SJSA1 (cell line): ENCODE measurements at regions not wholly inside any gene's neighbourhood (a gene's known extent, or its start where the extent isn't known, plus 50 kb on each side); places are given as distances from the start of the nearest gene placed in this dataset.

Experiments
- DNase-seq, 2 experiments: peaks; one replicate each; pipeline ENCODE4 v3.0.0-alpha.2; 2015 to 2020; ENCODE audit warnings: low spot score in 2 of 2, low read depth in 1 of 2
- H3K27ac ChIP-seq: fragments of 250-450 bp; sonication (Bioruptor Pico); 2 replicates; pipeline ENCODE4 v1.5.1; 2020; ENCODE audit warnings: mild to moderate bottlenecking, moderate library complexity
- H3K27me3 ChIP-seq: fragments of 250-450 bp; sonication (Bioruptor Pico); replicated peaks from 2 replicates; pipeline ENCODE4 v1.5.1; 2020; ENCODE audit warnings: mild to moderate bottlenecking, moderate library complexity
- H3K36me3 ChIP-seq: fragments of 250-450 bp; sonication (Bioruptor Pico); 2 replicates; pipeline ENCODE4 v1.5.1; 2020; ENCODE audit warnings: mild to moderate bottlenecking
- H3K4me1 ChIP-seq: fragments of 250-450 bp; sonication (Bioruptor Pico); replicated peaks from 2 replicates; pipeline ENCODE4 v1.6.1; 2021; ENCODE audit warnings: mild to moderate bottlenecking
- H3K4me3 ChIP-seq: fragments of 250-450 bp; sonication (Bioruptor Pico); 2 replicates; pipeline ENCODE4 v1.5.1; 2020; ENCODE audit warnings: mild to moderate bottlenecking
- H3K9me3 ChIP-seq: fragments of 250-450 bp; sonication (Bioruptor Pico); replicated peaks from 2 replicates; pipeline ENCODE4 v1.5.1; 2020; ENCODE audit warnings: mild to moderate bottlenecking

GRCh38 chr14:43938588-43939281 is 568.3 kb downstream of the FSCB start:
- no peaks in the 10 kb centered on the region for H3K9me3 ChIP-seq
- no peaks in the 10 kb centered on the region for H3K36me3 ChIP-seq
- no peak overlapping the region for H3K27ac ChIP-seq
- H3K27me3 ChIP-seq, result no peaks in the 10 kb centered on the region
- no peaks in the 10 kb centered on the region for H3K4me1 ChIP-seq
- H3K4me3 ChIP-seq, result no peak overlapping the region
- DNase-seq, result no peak

- H3K9me3 ChIP-seq, result no peaks in the 10 kb centered on the region
- H3K27me3 ChIP-seq, result no peaks in the 10 kb centered on the region
Measured at GRCh38 chr14:43937001-43937400, 570.1 kb downstream of the FSCB start.

GRCh38 chr14:43934102-43934501 is 573.0 kb downstream of the FSCB start:
- Histone ChIP-seq H3K4me1 (no peaks in the 10 kb centered on the region), H3K4me3 (no peak overlapping the region)

More at GRCh38 chr14:43937001-43937400, 570.1 kb downstream of the FSCB start:
- no peak overlapping the region for H3K27ac ChIP-seq
- no peaks in the 10 kb centered on the region for H3K36me3 ChIP-seq
- H3K4me1 ChIP-seq, result no peaks in the 10 kb centered on the region
- DNase-seq, result no peak
- H3K4me3 ChIP-seq, result no peak overlapping the region

DNA sequence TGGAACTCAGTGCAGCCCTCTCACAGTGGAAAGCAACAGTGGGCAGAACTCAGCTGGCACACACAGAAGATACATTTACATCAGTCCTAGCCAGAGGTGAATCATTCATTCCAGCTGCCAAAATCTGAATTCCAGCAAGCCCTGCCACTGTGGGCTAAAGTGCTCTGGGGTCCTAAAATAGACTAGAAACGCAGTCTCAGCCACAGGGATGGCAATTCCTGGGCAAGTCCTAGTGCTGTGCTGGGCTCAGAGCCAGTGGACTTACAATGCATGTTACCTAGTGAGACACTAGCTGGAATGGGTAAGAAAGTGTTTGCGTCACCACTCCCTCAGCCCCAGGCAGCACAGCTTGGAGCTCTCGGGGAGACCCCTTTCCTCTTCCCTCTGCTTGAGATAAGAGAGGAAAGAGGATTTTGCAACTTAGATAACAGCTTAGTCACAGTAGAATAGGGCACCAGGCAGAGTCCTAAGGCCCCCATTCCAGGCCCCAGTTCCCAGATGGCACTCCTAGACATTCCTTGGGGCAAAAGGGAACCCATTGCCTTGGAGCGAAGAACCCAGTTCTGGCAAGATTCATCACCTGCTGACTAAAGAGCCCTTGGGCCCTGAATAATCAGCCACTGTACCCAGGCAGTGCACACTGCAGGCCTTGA is 592.9 kb downstream of the FSCB start:
- Histone ChIP-seq H3K27ac (no peak overlapping the region), H3K27me3 (no peaks in the 10 kb centered on the region), H3K36me3 (no peaks in the 10 kb centered on the region), H3K4me1 (no peaks in the 10 kb centered on the region), H3K9me3 (no peaks in the 10 kb centered on the region; the same call in 1 of the 2 replicates), H3K4me3 (no peak overlapping the region)
- no peak for DNase-seq

More at GRCh38 chr14:43934102-43934501, 573.0 kb downstream of the FSCB start:
- Histone ChIP-seq H3K27ac (no peak overlapping the region), H3K36me3 (no peaks in the 10 kb centered on the region), H3K9me3 (no peaks in the 10 kb centered on the region), H3K27me3 (no peaks in the 10 kb centered on the region)
- DNase-seq, result no peak

DNA sequence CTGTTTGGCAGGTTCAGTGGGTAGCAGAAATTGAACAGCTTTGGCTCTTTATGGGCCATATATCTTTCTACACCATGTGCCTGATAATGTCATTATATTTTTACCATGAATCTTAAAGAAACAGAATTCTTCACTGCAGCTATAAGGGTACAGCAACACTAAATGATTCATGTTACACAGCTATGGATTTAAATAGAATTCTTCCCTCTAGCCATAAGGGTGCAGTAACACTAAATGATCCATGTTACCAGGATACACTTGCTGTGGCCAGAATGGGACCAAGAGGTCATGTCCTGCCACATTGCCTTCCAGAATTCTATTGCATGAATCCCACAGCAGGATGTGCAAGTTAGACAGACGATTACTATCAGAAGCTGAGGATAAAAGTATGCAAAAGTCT is 603.9 kb downstream of the FSCB start:
- Histone ChIP-seq H3K9me3 (no peaks in the 10 kb centered on the region), H3K4me1 (no peaks in the 10 kb centered on the region), H3K36me3 (no peaks in the 10 kb centered on the region), H3K27ac (no peak overlapping the region), H3K27me3 (no peaks in the 10 kb centered on the region), H3K4me3 (no peak overlapping the region)
- no peak for DNase-seq

DNA sequence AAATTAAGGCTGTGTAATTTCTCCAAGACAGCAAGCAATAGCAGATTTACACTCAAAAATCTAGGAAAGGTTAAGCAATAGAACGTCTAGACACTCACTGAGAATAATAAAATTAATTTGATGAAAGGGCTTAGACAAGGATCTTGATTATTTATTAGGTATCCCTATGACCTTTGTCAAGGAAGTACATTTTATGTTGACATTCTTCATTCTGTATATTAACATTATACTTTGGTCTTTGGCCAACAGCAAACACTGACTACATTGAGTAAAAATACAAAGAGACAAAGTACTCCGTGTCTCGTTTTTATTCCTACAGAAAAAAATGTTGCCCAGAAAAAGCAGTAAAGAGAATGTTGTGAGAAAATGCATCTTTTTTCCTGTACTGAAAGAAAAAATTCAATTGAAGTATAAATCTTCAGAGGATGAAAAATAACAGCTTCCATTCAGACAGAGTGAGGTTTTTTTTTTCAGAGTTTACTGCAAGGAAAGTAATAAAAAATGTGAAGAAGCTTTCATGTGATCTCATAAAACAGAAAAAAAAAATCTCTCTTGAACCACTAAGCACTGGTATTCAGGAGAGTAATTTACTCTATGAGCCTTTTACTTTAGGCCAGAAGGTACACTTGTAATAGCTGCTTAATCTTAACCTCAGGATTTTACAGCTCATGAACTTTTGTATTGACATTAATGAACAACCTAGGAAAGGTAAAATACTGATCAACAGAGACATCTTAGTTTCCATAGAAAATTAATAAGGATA is 605.0 kb downstream of the FSCB start:
- no peak for DNase-seq
- no peak overlapping the region for H3K27ac ChIP-seq
- no peaks in the 10 kb centered on the region for H3K9me3 ChIP-seq
- no peaks in the 10 kb centered on the region for H3K36me3 ChIP-seq
- no peaks in the 10 kb centered on the region for H3K27me3 ChIP-seq
- H3K4me1 ChIP-seq, result no peaks in the 10 kb centered on the region
- H3K4me3 ChIP-seq, result no peak overlapping the region

GRCh38 chr14:43900173-43900655 is 606.9 kb downstream of the FSCB start:
- Histone ChIP-seq H3K27ac (no peak overlapping the region), H3K4me1 (no peaks in the 10 kb centered on the region)

GRCh38 chr14:43898687-43899086 is 608.4 kb downstream of the FSCB start:
- Histone ChIP-seq H3K4me1 (no peaks in the 10 kb centered on the region), H3K36me3 (no peaks in the 10 kb centered on the region), H3K27me3 (no peaks in the 10 kb centered on the region), H3K27ac (no peak overlapping the region), H3K4me3 (no peak overlapping the region), H3K9me3 (no peaks in the 10 kb centered on the region)
- DNase-seq, result no peak

More at GRCh38 chr14:43900173-43900655, 606.9 kb downstream of the FSCB start:
- no peaks in the 10 kb centered on the region for H3K27me3 ChIP-seq
- no peak overlapping the region for H3K4me3 ChIP-seq
- no peaks in the 10 kb centered on the region for H3K36me3 ChIP-seq
- no peak for DNase-seq
- no peaks in the 10 kb centered on the region for H3K9me3 ChIP-seq

DNA sequence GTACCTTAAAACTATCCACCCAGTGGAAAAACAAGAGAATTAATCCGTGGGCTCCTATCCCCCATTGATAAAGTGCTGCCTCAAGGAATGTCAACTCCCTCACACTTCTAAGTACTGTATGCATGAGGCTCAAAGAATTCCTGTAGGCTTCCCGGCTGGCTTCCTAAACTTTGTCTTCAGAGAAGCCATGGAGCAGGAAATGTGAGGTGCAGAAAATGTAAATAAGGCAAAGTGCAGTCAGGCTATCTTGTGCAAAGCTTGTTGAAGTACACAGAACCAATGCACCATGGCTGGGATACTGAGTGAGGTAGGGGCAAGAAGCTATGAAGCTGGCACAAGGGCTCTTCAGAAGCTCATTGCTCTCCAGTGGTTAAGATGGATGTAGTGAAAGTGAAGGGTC is 611.0 kb downstream of the FSCB start:
- Histone ChIP-seq H3K4me3 (no peak overlapping the region), H3K36me3 (no peaks in the 10 kb centered on the region), H3K27ac (no peak overlapping the region), H3K4me1 (no peaks in the 10 kb centered on the region), H3K27me3 (no peaks in the 10 kb centered on the region), H3K9me3 (no peaks in the 10 kb centered on the region)
- DNase-seq, result no peak

DNA sequence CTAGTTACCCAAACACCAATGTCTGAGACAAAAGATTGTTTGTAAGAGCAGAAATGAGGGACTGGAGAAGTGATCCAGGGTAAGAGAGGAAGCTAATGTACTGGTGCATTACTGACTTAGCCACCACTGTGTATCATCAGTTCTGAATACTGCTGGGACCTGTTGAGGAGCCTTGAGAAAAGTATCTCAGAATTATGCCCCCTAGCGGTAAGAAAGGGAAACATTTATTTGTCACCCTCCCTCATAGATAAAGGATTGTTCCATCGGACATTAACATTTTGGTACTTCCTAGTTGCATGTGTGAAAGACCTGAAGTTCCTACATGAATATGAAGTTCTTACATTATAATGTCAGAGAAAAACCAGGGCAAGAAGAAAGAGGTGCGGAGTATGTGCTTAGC is 612.5 kb downstream of the FSCB start:
- Histone ChIP-seq H3K4me1 (no peaks in the 10 kb centered on the region), H3K36me3 (no peaks in the 10 kb centered on the region), H3K27ac (no peak overlapping the region), H3K9me3 (no peaks in the 10 kb centered on the region), H3K4me3 (no peak overlapping the region), H3K27me3 (no peaks in the 10 kb centered on the region)
- no peak for DNase-seq

- no peak for DNase-seq
Measured at GRCh38 chr14:43887523-43887922, 619.6 kb downstream of the FSCB start.

DNA sequence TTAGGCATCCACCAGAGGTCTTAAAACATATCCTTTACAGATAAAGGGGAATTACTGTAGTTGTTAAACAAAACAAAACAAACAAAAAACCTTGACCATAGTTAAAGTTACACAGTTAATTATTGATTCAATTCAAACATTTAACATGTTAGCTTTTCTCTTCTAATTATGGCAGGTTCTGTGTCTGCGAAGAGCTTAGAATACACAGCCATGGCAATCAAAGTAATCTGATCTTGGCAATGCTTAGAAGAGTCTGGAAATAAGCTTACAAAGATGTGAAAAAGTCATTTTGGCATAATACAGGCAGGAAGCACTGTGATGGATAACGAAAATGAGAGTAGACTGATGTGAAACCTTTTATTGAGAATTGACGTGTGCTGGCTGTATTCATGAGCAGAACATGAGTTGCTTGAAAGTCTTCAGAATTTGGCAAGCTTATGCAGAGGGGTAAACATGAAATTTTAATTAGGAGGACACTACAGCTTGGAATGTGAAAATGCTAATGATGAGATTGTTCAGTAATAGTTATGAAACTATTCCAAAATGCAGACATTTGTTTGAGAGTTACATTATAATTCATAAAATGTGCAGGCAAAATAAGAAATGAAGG is 629.6 kb downstream of the FSCB start:
- no peak for DNase-seq
- H3K4me1 ChIP-seq, result no peaks in the 10 kb centered on the region
- no peaks in the 10 kb centered on the region for H3K27me3 ChIP-seq
- no peaks in the 10 kb centered on the region for H3K36me3 ChIP-seq
- no peak overlapping the region for H3K27ac ChIP-seq
- no peaks in the 10 kb centered on the region for H3K9me3 ChIP-seq
- H3K4me3 ChIP-seq, result no peak overlapping the region

More at GRCh38 chr14:43887523-43887922, 619.6 kb downstream of the FSCB start:
- no peak overlapping the region for H3K27ac ChIP-seq
- no peaks in the 10 kb centered on the region for H3K9me3 ChIP-seq
- H3K27me3 ChIP-seq, result no peaks in the 10 kb centered on the region
- H3K36me3 ChIP-seq, result no peaks in the 10 kb centered on the region
- H3K4me3 ChIP-seq, result no peak overlapping the region
- H3K4me1 ChIP-seq, result no peaks in the 10 kb centered on the region

GRCh38 chr14:43872752-43873655 is 634.1 kb downstream of the FSCB start:
- Histone ChIP-seq H3K36me3 (no peaks in the 10 kb centered on the region), H3K4me3 (no peak overlapping the region), H3K27ac (no peak overlapping the region), H3K27me3 (no peaks in the 10 kb centered on the region), H3K4me1 (no peaks in the 10 kb centered on the region), H3K9me3 (no peaks in the 10 kb centered on the region)
- no peak for DNase-seq
